ENCODE measurements at regions not wholly inside any gene's neighbourhood (a gene's known extent, or its start where the extent isn't known, plus 50 kb on each side); places are given as distances from the start of the nearest gene placed in this dataset.

- H3K27me3 ChIP-seq (ENCODE audit: insufficient read depth, low read length) = no peaks in the 10 kb centered on the region
- H3K9me3 ChIP-seq (ENCODE audit: low read depth, low read length) = no peaks in the 10 kb centered on the region
- H3K4me3 ChIP-seq (ENCODE audit: low read length) = no peak overlapping the region
- peaks cover 5% of the 10 kb centered on the region for H3K4me1 ChIP-seq (ENCODE audit: insufficient read depth, low read length)
These were observed 244.2 kb downstream of the AUH start for GRCh38 chr9:91117474-91117891.

- Histone ChIP-seq H3K4me3 (ENCODE audit: low read length) (no peak overlapping the region), H3K4me1 (ENCODE audit: insufficient read depth, low read length) (peaks cover 5% of the 10 kb centered on the region), H3K27me3 (ENCODE audit: insufficient read depth, low read length) (no peaks in the 10 kb centered on the region), H3K9me3 (ENCODE audit: low read depth, low read length) (no peaks in the 10 kb centered on the region)
These were observed 243.6 kb downstream of the AUH start for GRCh38 chr9:91117959-91118703.

- Histone ChIP-seq H3K4me3 (ENCODE audit: low read length) (no peak overlapping the region), H3K4me1 (ENCODE audit: insufficient read depth, low read length) (peaks cover 5% of the 10 kb centered on the region), H3K9me3 (ENCODE audit: low read depth, low read length) (no peaks in the 10 kb centered on the region), H3K27me3 (ENCODE audit: insufficient read depth, low read length) (no peaks in the 10 kb centered on the region)
These were observed 243.1 kb downstream of the AUH start for GRCh38 chr9:91118704-91119025.

- peaks cover 5% of the 10 kb centered on the region for H3K4me1 ChIP-seq (ENCODE audit: insufficient read depth, low read length)
- no peaks in the 10 kb centered on the region for H3K9me3 ChIP-seq (ENCODE audit: low read depth, low read length)
- H3K4me3 ChIP-seq (ENCODE audit: low read length) = no peak overlapping the region
- H3K27me3 ChIP-seq (ENCODE audit: insufficient read depth, low read length) = no peaks in the 10 kb centered on the region
These were observed 242.6 kb downstream of the AUH start for GRCh38 chr9:91119142-91119541.

GRCh38 chr9:91119679-91120078 is 242.0 kb downstream of the AUH start:
- Histone ChIP-seq H3K4me1 (ENCODE audit: insufficient read depth, low read length) (peaks cover 5% of the 10 kb centered on the region), H3K4me3 (ENCODE audit: low read length) (no peak overlapping the region)

GRCh38 chr9:91120200-91120599 is 241.5 kb downstream of the AUH start:
- H3K4me3 ChIP-seq (ENCODE audit: low read length) = no peak overlapping the region
- peaks cover 5% of the 10 kb centered on the region for H3K4me1 ChIP-seq (ENCODE audit: insufficient read depth, low read length)
- H3K9me3 ChIP-seq (ENCODE audit: low read depth, low read length) = no peaks in the 10 kb centered on the region
- no peaks in the 10 kb centered on the region for H3K27me3 ChIP-seq (ENCODE audit: insufficient read depth, low read length)

More at GRCh38 chr9:91119679-91120078, 242.0 kb downstream of the AUH start:
- Histone ChIP-seq H3K9me3 (ENCODE audit: low read depth, low read length) (no peaks in the 10 kb centered on the region), H3K27me3 (ENCODE audit: insufficient read depth, low read length) (no peaks in the 10 kb centered on the region)

GRCh38 chr9:91122755-91123154 is 239.0 kb downstream of the AUH start:
- peaks cover 2% of the 10 kb centered on the region for H3K4me1 ChIP-seq (ENCODE audit: insufficient read depth, low read length)
- no peak overlapping the region for H3K4me3 ChIP-seq (ENCODE audit: low read length)
- no peaks in the 10 kb centered on the region for H3K27me3 ChIP-seq (ENCODE audit: insufficient read depth, low read length)
- H3K9me3 ChIP-seq (ENCODE audit: low read depth, low read length) = no peaks in the 10 kb centered on the region

- Histone ChIP-seq H3K4me3 (ENCODE audit: low read length) (no peak overlapping the region), H3K27me3 (ENCODE audit: insufficient read depth, low read length) (no peaks in the 10 kb centered on the region)
These were observed 234.8 kb downstream of the AUH start for GRCh38 chr9:91126761-91127445.

GRCh38 chr9:91127653-91128052 is 234.1 kb downstream of the AUH start:
- H3K4me1 ChIP-seq (ENCODE audit: insufficient read depth, low read length) = peaks cover 6% of the 10 kb centered on the region
- no peak overlapping the region for H3K4me3 ChIP-seq (ENCODE audit: low read length)
- H3K9me3 ChIP-seq (ENCODE audit: low read depth, low read length) = no peaks in the 10 kb centered on the region
- no peaks in the 10 kb centered on the region for H3K27me3 ChIP-seq (ENCODE audit: insufficient read depth, low read length)

More at GRCh38 chr9:91126761-91127445, 234.8 kb downstream of the AUH start:
- Histone ChIP-seq H3K4me1 (ENCODE audit: insufficient read depth, low read length) (peaks cover 6% of the 10 kb centered on the region), H3K9me3 (ENCODE audit: low read depth, low read length) (no peaks in the 10 kb centered on the region)

GRCh38 chr9:91130796-91131318 is 230.9 kb downstream of the AUH start:
- peaks cover 6% of the 10 kb centered on the region for H3K4me1 ChIP-seq (ENCODE audit: insufficient read depth, low read length)
- no peak overlapping the region for H3K4me3 ChIP-seq (ENCODE audit: low read length)
- H3K9me3 ChIP-seq (ENCODE audit: low read depth, low read length) = no peaks in the 10 kb centered on the region
- H3K27me3 ChIP-seq (ENCODE audit: insufficient read depth, low read length) = no peaks in the 10 kb centered on the region

- Histone ChIP-seq H3K9me3 (ENCODE audit: low read depth, low read length) (no peaks in the 10 kb centered on the region), H3K27me3 (ENCODE audit: insufficient read depth, low read length) (no peaks in the 10 kb centered on the region), H3K4me1 (ENCODE audit: insufficient read depth, low read length) (peaks cover 6% of the 10 kb centered on the region), H3K4me3 (ENCODE audit: low read length) (no peak overlapping the region)
These were observed 230.3 kb downstream of the AUH start for GRCh38 chr9:91131433-91131839.

GRCh38 chr9:91132576-91133073 is 229.1 kb downstream of the AUH start:
- no peak overlapping the region for H3K4me3 ChIP-seq (ENCODE audit: low read length)
- H3K27me3 ChIP-seq (ENCODE audit: insufficient read depth, low read length) = no peaks in the 10 kb centered on the region
- H3K4me1 ChIP-seq (ENCODE audit: insufficient read depth, low read length) = peaks cover 6% of the 10 kb centered on the region
- H3K9me3 ChIP-seq (ENCODE audit: low read depth, low read length) = no peaks in the 10 kb centered on the region

GRCh38 chr9:91134608-91135007 is 227.1 kb downstream of the AUH start:
- peaks cover 6% of the 10 kb centered on the region for H3K4me1 ChIP-seq (ENCODE audit: insufficient read depth, low read length)
- no peaks in the 10 kb centered on the region for H3K9me3 ChIP-seq (ENCODE audit: low read depth, low read length)
- H3K27me3 ChIP-seq (ENCODE audit: insufficient read depth, low read length) = no peaks in the 10 kb centered on the region
- H3K4me3 ChIP-seq (ENCODE audit: low read length) = no peak overlapping the region

- no peak overlapping the region for H3K4me3 ChIP-seq (ENCODE audit: low read length)
- H3K9me3 ChIP-seq (ENCODE audit: low read depth, low read length) = no peaks in the 10 kb centered on the region
- no peaks in the 10 kb centered on the region for H3K27me3 ChIP-seq (ENCODE audit: insufficient read depth, low read length)
- no peaks in the 10 kb centered on the region for H3K4me1 ChIP-seq (ENCODE audit: insufficient read depth, low read length)
These were observed 224.3 kb downstream of the AUH start for GRCh38 chr9:91137391-91137790.

- no peaks in the 10 kb centered on the region for H3K27me3 ChIP-seq (ENCODE audit: insufficient read depth, low read length)
- no peaks in the 10 kb centered on the region for H3K9me3 ChIP-seq (ENCODE audit: low read depth, low read length)
- H3K4me1 ChIP-seq (ENCODE audit: insufficient read depth, low read length) = no peaks in the 10 kb centered on the region
- no peak overlapping the region for H3K4me3 ChIP-seq (ENCODE audit: low read length)
These were observed 223.0 kb downstream of the AUH start for GRCh38 chr9:91138760-91139159.

Data from mononuclear cell (primary cell).